ENCODE measurements at regions not wholly inside any gene's neighbourhood (a gene's known extent, or its start where the extent isn't known, plus 50 kb on each side); places are given as distances from the start of the nearest gene placed in this dataset.

DNA sequence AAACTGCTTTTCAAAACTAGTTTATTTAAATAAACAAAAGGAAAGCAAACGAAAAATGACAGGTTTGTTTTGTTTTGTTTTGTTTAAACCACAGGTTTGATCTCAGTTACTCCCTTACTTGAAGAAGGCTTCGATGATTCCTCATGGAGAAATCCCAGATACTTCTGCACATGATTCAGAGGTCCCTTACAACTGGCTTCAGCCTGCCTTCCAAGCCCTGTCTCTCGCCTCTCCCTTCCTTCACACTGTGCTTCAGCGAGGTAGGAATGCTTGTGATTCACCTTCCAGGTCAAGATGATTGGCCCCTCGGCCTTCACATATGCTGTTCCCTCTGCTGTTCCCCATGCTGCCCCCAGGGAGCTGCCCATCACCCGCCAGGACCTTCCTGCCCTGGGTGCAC lies 104.1 kb upstream of the ITGA6 start:
- no peak for TF ChIP-seq PPARA (CRISPR knock-in tag; IDR thresholded peaks at IDR 0.05; ENCODE audit: borderline replicate concordance)
- no peak for TF ChIP-seq ESRRG (CRISPR knock-in tag; IDR thresholded peaks at IDR 0.05)
- TF ChIP-seq, protein P1, sequence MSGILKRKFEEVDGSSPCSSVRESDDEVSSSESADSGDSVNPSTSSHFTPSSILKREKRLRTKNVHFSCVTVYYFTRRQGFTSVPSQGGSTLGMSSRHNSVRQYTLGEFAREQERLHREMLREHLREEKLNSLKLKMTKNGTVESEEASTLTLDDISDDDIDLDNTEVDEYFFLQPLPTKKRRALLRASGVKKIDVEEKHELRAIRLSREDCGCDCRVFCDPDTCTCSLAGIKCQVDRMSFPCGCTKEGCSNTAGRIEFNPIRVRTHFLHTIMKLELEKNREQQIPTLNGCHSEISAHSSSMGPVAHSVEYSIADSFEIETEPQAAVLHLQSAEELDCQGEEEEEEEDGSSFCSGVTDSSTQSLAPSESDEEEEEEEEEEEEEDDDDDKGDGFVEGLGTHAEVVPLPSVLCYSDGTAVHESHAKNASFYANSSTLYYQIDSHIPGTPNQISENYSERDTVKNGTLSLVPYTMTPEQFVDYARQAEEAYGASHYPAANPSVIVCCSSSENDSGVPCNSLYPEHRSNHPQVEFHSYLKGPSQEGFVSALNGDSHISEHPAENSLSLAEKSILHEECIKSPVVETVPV (CRISPR knock-in tag; IDR thresholded peaks at IDR 0.05), result no peak
- no peak for ATAC-seq

DNA sequence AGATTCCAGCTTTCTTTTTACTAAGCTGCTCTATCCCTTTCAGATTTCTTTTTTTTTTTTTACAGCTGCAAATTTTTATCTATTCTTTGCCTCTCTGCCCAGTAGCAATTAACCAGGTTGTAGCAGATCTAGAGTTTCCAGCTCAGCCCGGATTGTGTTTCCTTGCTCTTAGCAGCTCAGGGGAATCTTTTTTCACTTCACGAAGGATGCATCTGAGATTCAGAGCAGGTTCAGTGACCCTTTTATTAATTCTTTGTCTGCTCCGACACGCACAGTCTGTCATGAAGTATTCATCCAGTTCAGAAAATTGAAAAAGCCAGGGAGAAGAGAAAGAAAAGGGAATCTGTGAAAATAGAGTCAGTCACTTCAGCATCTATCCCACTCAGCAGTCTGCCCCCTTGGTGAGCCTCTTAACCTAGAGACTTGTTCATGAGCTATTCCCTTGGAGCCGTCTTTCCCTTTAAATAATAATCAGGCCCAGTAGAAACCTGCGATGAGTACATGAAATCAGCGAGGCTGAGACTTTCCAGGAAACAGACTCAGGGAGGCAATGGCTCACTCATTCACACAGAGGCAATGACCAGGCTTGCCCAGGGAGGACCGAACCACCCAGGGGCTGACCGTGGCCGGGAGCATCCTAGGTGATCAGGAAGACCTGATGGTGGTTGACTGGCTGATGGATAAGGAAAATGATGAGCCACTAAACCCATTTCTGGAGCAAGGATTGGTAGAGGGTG lies 103.4 kb upstream of the ITGA6 start:
- ATAC-seq, result no peak
- no peak for TF ChIP-seq PATZ1 (CRISPR knock-in tag; IDR thresholded peaks at IDR 0.05; ENCODE audit: borderline replicate concordance)
- no peak for TF ChIP-seq PPARA (CRISPR knock-in tag; IDR thresholded peaks at IDR 0.05; ENCODE audit: borderline replicate concordance)
- no peak for TF ChIP-seq ZFP30 (CRISPR knock-in tag; IDR thresholded peaks at IDR 0.05)
- no peak for TF ChIP-seq ESRRG (CRISPR knock-in tag; IDR thresholded peaks at IDR 0.05)
- no peak for TF ChIP-seq TSHZ2 (CRISPR knock-in tag; IDR thresholded peaks at IDR 0.05)
- TF ChIP-seq GLIS3 (CRISPR knock-in tag; IDR thresholded peaks at IDR 0.05), result no peak
- TF ChIP-seq, protein P2, sequence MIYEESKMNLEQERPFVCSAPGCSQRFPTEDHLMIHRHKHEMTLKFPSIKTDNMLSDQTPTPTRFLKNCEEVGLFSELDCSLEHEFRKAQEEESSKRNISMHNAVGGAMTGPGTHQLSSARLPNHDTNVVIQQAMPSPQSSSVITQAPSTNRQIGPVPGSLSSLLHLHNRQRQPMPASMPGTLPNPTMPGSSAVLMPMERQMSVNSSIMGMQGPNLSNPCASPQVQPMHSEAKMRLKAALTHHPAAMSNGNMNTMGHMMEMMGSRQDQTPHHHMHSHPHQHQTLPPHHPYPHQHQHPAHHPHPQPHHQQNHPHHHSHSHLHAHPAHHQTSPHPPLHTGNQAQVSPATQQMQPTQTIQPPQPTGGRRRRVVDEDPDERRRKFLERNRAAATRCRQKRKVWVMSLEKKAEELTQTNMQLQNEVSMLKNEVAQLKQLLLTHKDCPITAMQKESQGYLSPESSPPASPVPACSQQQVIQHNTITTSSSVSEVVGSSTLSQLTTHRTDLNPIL (CRISPR knock-in tag; IDR thresholded peaks at IDR 0.05; ENCODE audit: low read depth), result no peak
- no peak for TF ChIP-seq RARB (CRISPR knock-in tag; IDR thresholded peaks at IDR 0.05)
- TF ChIP-seq OSR1 (CRISPR knock-in tag; IDR thresholded peaks at IDR 0.05), result no peak
- TF ChIP-seq ARNTL (CRISPR knock-in tag; IDR thresholded peaks at IDR 0.05; ENCODE audit: borderline replicate concordance, low read depth), result no peak
- TF ChIP-seq TOX (CRISPR knock-in tag; IDR thresholded peaks at IDR 0.05; ENCODE audit: borderline replicate concordance), result no peak
- TF ChIP-seq CSDC2 (CRISPR knock-in tag; IDR thresholded peaks at IDR 0.05), result no peak

DNA sequence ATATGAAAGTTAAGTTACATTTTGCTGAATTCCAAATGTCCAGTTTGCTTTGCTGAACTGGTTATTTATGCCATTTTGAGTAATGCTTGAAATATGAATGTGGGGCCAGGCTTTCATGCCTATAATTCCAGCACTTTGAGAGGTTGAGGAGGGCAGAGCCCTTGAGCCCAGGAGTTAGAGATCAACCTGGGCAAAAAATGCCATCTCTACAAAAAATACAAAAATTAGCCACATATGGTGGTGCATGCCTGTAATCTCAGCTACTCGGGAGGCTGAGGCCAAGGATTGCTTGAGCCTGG lies 101.2 kb upstream of the ITGA6 start:
- peak; percentile 74 for ATAC-seq
- no peak for TF ChIP-seq RARB (CRISPR knock-in tag; IDR thresholded peaks at IDR 0.05)
- TF ChIP-seq, protein P2 (CRISPR knock-in tag; IDR thresholded peaks at IDR 0.05; ENCODE audit: low read depth), result no peak
- TF ChIP-seq, protein P1 (CRISPR knock-in tag; IDR thresholded peaks at IDR 0.05), result no peak
- no peak for TF ChIP-seq CSDC2 (CRISPR knock-in tag; IDR thresholded peaks at IDR 0.05)
- no peak for TF ChIP-seq OSR1 (CRISPR knock-in tag; IDR thresholded peaks at IDR 0.05)
- TF ChIP-seq ARNTL (CRISPR knock-in tag; IDR thresholded peaks at IDR 0.05; ENCODE audit: borderline replicate concordance, low read depth), result no peak
- TF ChIP-seq PPARA (CRISPR knock-in tag; IDR thresholded peaks at IDR 0.05; ENCODE audit: borderline replicate concordance), result no peak
- TF ChIP-seq TSHZ2 (CRISPR knock-in tag; IDR thresholded peaks at IDR 0.05), result no peak
- TF ChIP-seq TCF4 (CRISPR knock-in tag; IDR thresholded peaks at IDR 0.05; ENCODE audit: borderline replicate concordance), result no peak
- TF ChIP-seq PATZ1 (CRISPR knock-in tag; IDR thresholded peaks at IDR 0.05; ENCODE audit: borderline replicate concordance), result no peak
- TF ChIP-seq ZNF565 (CRISPR knock-in tag; conservative IDR thresholded peaks at IDR 0.05; ENCODE audit: low read depth), result no peak
- TF ChIP-seq ISL1 (CRISPR knock-in tag; IDR thresholded peaks at IDR 0.05), result no peak
- TF ChIP-seq ZFP3 (CRISPR knock-in tag; IDR thresholded peaks at IDR 0.05), result no peak
- no peak for TF ChIP-seq BACH2 (CRISPR knock-in tag; IDR thresholded peaks at IDR 0.05; ENCODE audit: borderline replicate concordance)
- TF ChIP-seq ZC3H10 (CRISPR knock-in tag; IDR thresholded peaks at IDR 0.05), result no peak
- TF ChIP-seq ZNF70 (CRISPR knock-in tag; IDR thresholded peaks at IDR 0.05), result no peak
- TF ChIP-seq ESRRG (CRISPR knock-in tag; IDR thresholded peaks at IDR 0.05), result no peak
- TF ChIP-seq TOX (CRISPR knock-in tag; IDR thresholded peaks at IDR 0.05; ENCODE audit: borderline replicate concordance), result no peak

All from SK-N-SH treated with all-trans-retinoic acid at 6 μM for 48 hours (cell line).